ES-I3 (cell line): ENCODE measurements at regions not wholly inside any gene's neighbourhood (a gene's known extent, or its start where the extent isn't known, plus 50 kb on each side); places are given as distances from the start of the nearest gene placed in this dataset.

Experiments
- H3K36me3 ChIP-seq: 2 replicates; pipeline ENCODE4 v1.6.1; 2013; ENCODE audit warnings: mild to moderate bottlenecking, low read length, control low read depth, moderate library complexity; ENCODE audit not compliant: insufficient read depth
- H3K4me1 ChIP-seq: 2 replicates; pipeline ENCODE4 v1.6.1; 2013; ENCODE audit warnings: mild to moderate bottlenecking, control low read depth, low read length; ENCODE audit not compliant: insufficient read depth
- H3K9ac ChIP-seq: 2 replicates; pipeline ENCODE4 v1.6.1; 2013; ENCODE audit warnings: low read depth, mild to moderate bottlenecking, low read length, moderate library complexity
- H3K9me3 ChIP-seq: 2 replicates; pipeline ENCODE4 v1.6.1; 2013; ENCODE audit warnings: mild to moderate bottlenecking, low read length, moderate library complexity; ENCODE audit not compliant: control insufficient read depth, insufficient read depth

- H3K36me3 ChIP-seq = no peaks in the 10 kb centered on the region
- peaks cover 6% of the 10 kb centered on the region; the same call in 1 of the 2 replicates for H3K4me1 ChIP-seq
- H3K9me3 ChIP-seq = no peaks in the 10 kb centered on the region
- H3K9ac ChIP-seq = no peak overlapping the region
These were observed 147.3 kb upstream of the PRPS1L1 start for GRCh38 chr7:18174996-18175395.

GRCh38 chr7:18175801-18176450, 148.3 kb upstream of the PRPS1L1 start:
- peaks cover 6% of the 10 kb centered on the region; the same call in 1 of the 2 replicates for H3K4me1 ChIP-seq
- no peak overlapping the region for H3K9ac ChIP-seq
- no peaks in the 10 kb centered on the region for H3K36me3 ChIP-seq
- no peaks in the 10 kb centered on the region for H3K9me3 ChIP-seq

DNA sequence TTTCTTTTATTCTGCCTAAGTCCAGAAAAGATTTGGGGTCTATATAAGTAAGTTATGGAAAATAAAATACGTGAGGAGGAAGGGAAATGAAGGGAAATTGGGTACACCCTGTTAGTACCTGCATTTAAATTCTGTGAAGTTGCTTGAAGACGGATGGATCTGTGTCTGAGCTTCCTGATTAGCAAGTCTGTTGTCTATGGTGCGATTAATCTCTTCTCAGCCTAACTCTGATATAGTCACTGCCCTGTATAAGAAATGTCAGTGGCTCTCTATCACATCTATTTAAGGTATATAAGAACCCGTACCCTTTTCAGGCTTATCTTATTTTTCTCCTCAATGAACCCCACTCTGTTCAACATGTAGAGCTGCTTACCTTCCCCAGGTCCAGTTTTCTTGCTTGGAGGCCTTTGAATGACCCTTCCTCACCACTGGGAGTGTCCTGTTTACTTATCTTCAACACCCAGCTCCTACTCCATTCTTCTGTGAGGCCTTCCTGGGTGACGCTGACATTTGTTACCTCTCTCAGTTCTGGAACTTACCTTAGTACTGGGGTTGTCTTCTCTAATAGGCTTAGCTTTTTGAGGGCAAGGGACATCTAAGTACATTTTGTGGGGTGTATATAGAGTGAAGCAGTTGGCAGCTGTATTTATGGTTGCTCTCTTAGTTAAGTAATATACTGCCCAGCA, 149.6 kb upstream of the PRPS1L1 start:
- H3K4me1 ChIP-seq = peaks cover 6% of the 10 kb centered on the region; the same call in 1 of the 2 replicates
- H3K9ac ChIP-seq = no peak overlapping the region
- no peaks in the 10 kb centered on the region for H3K9me3 ChIP-seq

DNA sequence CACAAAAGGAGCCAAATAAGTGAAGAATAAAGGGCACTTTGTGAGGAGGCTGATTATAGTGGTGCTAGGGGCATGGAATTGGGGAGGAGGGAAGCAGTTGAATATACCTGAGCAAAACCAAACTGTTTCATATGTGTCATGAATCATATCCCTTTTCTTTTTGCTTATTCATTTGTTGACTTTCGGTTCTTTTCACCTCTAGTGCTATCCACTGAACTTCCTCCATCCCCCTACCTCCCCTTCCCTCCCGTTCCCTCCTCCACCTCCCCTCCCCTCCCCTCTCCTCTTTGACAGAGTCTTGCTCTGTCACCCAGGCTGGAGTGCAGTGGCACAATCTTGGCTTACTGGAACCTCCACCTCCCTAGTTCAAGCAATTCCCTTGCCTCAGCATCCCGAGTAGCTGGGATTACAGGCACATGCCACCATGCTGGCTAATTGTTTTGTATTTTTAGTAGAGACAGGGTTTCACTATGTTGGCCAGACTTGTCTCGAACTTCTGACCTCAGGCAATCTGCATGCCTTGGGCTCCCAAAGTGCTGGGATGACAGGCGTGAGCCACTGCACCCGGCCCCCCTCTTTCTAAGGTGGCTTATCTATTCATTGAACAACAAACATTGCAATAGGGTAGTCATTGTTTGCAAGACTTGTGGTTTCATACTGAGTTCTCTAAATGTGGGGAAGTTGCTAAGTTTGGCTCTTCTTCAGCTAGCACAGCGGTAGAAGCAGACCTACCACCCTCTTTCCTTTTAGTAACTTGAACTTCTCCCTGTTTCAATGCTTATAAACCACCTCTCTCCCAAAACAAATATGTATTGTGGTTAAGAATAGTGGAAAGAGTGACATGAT, 150.4 kb upstream of the PRPS1L1 start:
- H3K4me1 ChIP-seq = peaks cover 6% of the 10 kb centered on the region; the same call in 1 of the 2 replicates
- H3K9me3 ChIP-seq = no peaks in the 10 kb centered on the region
- no peak overlapping the region for H3K9ac ChIP-seq

More for the DNA sequence above, 149.6 kb upstream of the PRPS1L1 start:
- no peaks in the 10 kb centered on the region for H3K36me3 ChIP-seq

DNA sequence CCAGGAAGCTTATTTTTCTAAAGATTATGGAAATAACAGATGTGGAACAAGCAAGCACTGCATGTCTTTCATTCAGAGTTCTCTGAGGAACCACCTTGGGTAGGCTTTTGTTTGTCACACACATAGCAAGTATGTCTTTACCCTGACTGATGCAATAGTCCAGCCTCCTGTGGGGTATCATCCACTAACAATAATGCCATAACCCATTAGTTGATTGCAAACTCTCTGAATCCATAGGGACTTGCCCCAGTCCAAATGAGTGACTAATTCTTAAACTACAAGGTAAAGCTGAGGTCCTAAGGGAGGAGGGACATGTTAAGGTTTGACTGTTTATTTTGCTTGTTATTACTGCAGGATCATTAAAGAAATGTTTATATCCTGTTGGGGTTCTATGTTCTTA, 151.4 kb upstream of the PRPS1L1 start:
- Histone ChIP-seq H3K9ac (no peak overlapping the region), H3K9me3 (no peaks in the 10 kb centered on the region), H3K36me3 (no peaks in the 10 kb centered on the region), H3K4me1 (peaks cover 6% of the 10 kb centered on the region; the same call in 1 of the 2 replicates)

More for the DNA sequence above, 150.4 kb upstream of the PRPS1L1 start:
- no peaks in the 10 kb centered on the region for H3K36me3 ChIP-seq

GRCh38 chr7:18180685-18181084, 153.0 kb upstream of the PRPS1L1 start:
- Histone ChIP-seq H3K9me3 (no peaks in the 10 kb centered on the region), H3K9ac (no peak overlapping the region), H3K4me1 (peaks cover 6% of the 10 kb centered on the region; the same call in 1 of the 2 replicates)

GRCh38 chr7:18189500-18190126, 162.0 kb upstream of the PRPS1L1 start:
- Histone ChIP-seq H3K4me1 (no peaks in the 10 kb centered on the region), H3K9me3 (no peaks in the 10 kb centered on the region), H3K9ac (no peak overlapping the region), H3K36me3 (no peaks in the 10 kb centered on the region)

More at GRCh38 chr7:18180685-18181084, 153.0 kb upstream of the PRPS1L1 start:
- no peaks in the 10 kb centered on the region for H3K36me3 ChIP-seq

- Histone ChIP-seq H3K36me3 (no peaks in the 10 kb centered on the region), H3K4me1 (no peaks in the 10 kb centered on the region), H3K9me3 (no peaks in the 10 kb centered on the region), H3K9ac (no peak overlapping the region)
These were observed 163.7 kb upstream of the PRPS1L1 start for GRCh38 chr7:18191341-18191740.

DNA sequence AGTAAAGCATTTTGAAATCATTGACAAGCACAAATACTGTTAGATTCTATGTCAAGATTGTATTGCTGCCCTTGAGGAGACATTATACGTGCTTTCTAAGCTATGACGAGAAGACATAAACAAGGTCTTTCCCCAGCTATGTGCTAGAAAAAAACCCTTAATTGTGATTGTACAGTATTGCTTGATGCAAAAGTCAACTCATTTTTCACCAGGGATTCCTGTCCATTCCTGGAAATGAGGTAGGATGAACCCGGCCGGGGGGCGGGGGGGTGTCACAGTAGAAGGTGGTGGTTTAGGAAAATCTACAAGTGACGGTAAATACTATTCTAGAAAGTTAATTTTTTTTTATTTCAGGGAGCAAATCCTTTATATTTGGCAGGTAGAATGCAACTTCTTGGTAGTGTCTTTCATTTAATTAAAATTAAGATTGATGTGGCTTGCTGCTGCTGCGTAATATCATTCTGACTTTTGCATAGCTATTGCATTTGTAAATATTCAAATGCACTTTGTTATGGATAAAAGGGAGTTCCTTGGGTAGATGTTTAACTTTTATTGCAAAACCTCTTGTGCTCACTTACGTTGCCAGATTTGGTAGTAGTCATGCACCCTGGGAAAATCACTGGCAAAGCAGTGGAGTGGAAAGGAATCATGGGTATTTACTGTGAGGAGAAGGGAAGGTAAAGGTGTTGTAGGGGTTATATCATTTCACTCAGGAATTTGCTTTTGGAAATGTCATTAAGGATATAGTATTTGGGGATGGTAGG, 164.4 kb upstream of the PRPS1L1 start:
- Histone ChIP-seq H3K4me1 (no peaks in the 10 kb centered on the region), H3K9me3 (no peaks in the 10 kb centered on the region), H3K9ac (no peak overlapping the region), H3K36me3 (no peaks in the 10 kb centered on the region)

DNA sequence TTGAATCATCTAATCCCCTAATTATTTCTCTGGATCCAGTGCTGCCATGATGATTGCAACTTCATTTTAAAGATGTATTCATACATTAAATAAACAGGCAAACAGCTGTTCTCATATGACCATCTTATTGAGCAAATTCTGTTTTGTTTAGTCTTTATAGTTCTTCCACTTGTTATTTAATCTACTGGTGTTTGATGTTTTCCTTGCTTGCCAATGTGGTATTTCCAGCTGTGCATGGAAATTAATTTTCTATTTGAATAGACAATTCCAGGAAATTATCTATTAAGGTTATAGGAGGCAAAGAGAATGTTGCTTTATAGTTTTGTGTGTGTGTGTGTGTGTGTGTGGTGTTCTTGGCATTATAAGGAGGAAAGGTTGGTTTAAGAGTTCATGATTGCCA, 167.0 kb upstream of the PRPS1L1 start:
- Histone ChIP-seq H3K9me3 (no peaks in the 10 kb centered on the region), H3K9ac (no peak overlapping the region), H3K4me1 (no peaks in the 10 kb centered on the region), H3K36me3 (no peaks in the 10 kb centered on the region)

GRCh38 chr7:18196638-18197037, 169.0 kb upstream of the PRPS1L1 start:
- Histone ChIP-seq H3K9me3 (no peaks in the 10 kb centered on the region), H3K36me3 (no peaks in the 10 kb centered on the region), H3K9ac (no peak overlapping the region), H3K4me1 (no peaks in the 10 kb centered on the region)

- Histone ChIP-seq H3K36me3 (no peaks in the 10 kb centered on the region), H3K4me1 (no peaks in the 10 kb centered on the region), H3K9ac (no peak overlapping the region), H3K9me3 (no peaks in the 10 kb centered on the region)
These were observed 171.2 kb upstream of the PRPS1L1 start for GRCh38 chr7:18198868-18199267.

- Histone ChIP-seq H3K36me3 (no peaks in the 10 kb centered on the region), H3K9me3 (no peaks in the 10 kb centered on the region), H3K9ac (no peak overlapping the region), H3K4me1 (no peaks in the 10 kb centered on the region)
These were observed 172.6 kb upstream of the PRPS1L1 start for GRCh38 chr7:18200266-18200665.
